ENCODE measurements at regions not wholly inside any gene's neighbourhood (a gene's known extent, or its start where the extent isn't known, plus 50 kb on each side); places are given as distances from the start of the nearest gene placed in this dataset.
"Not testable (repeated sequence)": the region's sequence is repeated elsewhere in the genome, so short reads cannot be mapped to it uniquely, and the experiment has no call there.

DNA sequence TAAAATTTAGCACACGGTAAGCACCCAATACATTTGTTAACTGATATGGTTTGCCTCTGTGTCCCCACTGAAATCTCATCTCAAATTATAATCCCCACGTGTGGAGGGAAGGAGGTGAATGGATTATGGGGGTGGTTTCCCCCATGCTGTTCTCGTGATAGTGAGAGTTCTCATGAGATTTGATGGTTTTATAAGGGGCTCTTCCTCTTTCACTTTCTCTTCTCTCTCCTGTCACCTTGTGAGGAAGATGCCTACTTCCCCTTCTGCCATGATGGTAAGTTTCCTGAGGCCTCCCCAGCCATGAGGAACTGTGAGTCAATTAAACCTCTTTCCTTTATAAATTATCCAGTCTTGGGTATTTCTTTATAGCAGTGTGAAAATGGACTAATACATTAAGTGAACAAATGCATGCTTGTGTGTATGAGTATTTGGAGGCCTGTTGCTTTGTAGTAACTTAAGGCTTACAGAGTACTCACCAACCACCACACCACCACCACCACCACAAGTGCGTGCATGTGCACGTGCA, 159.8 kb downstream of the MTX2 start:
- TF ChIP-seq, protein P1, sequence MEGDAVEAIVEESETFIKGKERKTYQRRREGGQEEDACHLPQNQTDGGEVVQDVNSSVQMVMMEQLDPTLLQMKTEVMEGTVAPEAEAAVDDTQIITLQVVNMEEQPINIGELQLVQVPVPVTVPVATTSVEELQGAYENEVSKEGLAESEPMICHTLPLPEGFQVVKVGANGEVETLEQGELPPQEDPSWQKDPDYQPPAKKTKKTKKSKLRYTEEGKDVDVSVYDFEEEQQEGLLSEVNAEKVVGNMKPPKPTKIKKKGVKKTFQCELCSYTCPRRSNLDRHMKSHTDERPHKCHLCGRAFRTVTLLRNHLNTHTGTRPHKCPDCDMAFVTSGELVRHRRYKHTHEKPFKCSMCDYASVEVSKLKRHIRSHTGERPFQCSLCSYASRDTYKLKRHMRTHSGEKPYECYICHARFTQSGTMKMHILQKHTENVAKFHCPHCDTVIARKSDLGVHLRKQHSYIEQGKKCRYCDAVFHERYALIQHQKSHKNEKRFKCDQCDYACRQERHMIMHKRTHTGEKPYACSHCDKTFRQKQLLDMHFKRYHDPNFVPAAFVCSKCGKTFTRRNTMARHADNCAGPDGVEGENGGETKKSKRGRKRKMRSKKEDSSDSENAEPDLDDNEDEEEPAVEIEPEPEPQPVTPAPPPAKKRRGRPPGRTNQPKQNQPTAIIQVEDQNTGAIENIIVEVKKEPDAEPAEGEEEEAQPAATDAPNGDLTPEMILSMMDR (conservative IDR thresholded peaks at IDR 0.05; ENCODE audit: low read depth, low read length), result not testable (repeated sequence)
- TF ChIP-seq EZH2 (IDR thresholded peaks at IDR 0.05; ENCODE audit: borderline replicate concordance, low read depth, low read length, poor library complexity, severe bottlenecking), result not testable (repeated sequence)
